DMS 273 treated with DMSO at 0.1 percent for 48 hours (cell line): ENCODE measurements at regions not wholly inside any gene's neighbourhood (a gene's known extent, or its start where the extent isn't known, plus 50 kb on each side); places are given as distances from the start of the nearest gene placed in this dataset.
"Not testable (repeated sequence)": the region's sequence is repeated elsewhere in the genome, so short reads cannot be mapped to it uniquely, and the experiment has no call there.

ENCODE experiments used
- DNase-seq: peaks from one replicate; lab custom pipeline; 2025; lab: John Stamatoyannopoulos, UW

DNA sequence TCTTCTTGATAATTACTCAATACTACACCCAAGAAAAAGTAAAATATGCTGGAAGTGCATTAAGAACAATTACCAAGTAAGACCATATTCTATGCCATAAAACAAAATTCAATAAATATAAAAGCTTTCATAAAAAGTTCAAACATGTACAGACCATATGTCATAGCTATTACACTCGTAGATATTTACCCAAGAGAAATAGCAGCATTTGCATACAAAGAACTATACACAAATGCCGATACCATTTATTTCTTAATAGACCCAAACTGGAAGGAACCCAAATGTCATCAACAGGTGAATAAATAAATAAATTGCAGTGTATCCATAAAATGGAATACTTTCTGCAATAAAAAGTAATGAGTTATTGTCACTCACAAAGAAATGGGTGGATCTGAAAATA is 78.3 kb upstream of the SLC16A7 start:
- DNase-seq: no peak

DNA sequence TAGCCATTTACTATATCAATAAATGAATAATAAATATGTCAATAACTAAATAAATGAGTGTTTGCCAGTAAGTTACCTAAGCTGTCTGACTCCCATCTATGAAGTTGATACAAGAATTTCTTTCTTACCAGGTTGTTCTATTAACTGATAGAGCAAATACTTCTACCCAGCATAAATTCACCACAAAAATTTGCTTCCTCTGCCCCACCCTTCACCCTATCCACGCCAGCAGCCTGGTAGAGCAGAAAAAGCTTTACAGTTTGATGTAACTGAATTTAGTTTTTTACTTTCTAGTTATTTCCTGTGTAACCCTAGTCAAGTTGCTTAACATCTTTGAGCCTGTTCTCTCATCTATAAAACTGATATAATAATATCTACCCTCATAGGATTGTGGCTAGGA is 94.9 kb upstream of the SLC16A7 start:
- no peak for DNase-seq

DNA sequence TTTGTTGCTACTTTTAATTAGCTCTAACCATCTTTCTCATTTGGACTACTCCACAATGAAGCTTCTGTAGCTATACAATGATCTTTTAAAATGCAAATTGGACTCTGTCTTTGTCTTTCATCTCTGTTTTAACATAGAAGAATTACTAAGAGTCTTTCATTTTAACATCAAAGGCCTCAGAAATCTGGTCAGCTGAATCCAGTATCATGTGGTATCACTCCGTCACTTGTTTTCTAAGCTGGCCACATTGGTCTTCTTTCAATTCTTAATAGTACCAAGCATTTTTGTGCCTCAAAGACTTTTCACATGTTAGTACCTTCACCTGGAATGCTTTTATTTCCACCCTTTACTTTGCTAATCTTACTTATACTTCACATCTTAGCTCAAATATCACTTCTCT is 95.5 kb upstream of the SLC16A7 start:
- DNase-seq: no peak

DNA sequence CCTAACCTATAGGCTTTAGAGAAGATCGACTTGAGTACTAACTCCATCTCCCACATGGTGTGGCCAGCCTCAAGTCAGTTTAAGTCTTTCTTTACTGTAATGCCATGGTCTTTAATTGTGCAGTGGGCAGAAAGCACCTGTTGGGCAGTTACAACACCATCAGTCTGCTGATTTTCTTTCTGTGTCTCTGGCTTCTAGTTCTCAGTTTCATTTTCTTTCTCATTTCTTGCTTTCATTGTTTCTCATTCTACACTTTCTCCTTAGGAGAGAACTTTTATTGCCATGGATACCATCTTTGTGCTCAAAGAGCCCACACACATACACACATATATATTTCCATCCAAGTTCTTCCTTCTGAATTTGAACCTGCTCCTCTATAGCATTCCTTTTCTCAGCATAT is 96.1 kb upstream of the SLC16A7 start:
- DNase-seq: no peak

DNA sequence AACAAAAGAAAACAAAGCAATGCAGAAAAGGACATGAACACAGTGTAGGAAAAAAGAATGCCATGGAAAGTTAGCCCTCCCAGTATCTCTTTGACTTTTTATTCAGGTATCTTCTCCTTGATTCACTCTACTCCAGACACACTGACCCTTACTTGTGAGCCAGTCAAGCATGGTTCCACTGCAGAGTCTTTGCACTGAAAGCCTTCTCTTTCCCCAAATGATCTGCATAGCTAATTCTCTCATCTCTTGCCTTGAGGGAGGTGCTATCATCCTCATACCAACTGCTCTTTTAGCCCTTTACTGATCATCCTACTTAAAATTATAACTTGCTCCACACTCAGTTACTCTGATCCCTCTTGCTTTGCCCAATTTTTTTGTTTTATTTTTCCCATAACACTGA is 101.2 kb upstream of the SLC16A7 start:
- DNase-seq: no peak

DNA sequence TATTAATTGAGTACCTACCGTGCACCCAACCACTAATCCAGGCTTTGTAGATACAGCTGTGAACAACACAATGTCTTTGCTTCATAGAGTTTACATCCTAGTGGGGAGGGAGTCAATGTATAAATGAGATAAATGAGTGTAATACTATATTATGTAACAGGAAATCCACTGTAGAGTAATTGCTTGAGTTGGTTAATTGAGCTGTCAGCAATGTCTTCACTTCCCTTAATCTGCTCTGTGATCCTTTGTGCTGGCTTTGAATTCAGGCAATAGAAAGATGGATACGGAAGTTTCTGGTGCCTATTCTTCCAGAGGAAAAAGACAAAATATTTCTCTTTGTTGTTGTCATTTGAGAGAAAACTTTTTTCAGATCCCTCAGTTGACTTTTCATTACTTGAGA is 104.0 kb upstream of the SLC16A7 start:
- DNase-seq: no peak

DNA sequence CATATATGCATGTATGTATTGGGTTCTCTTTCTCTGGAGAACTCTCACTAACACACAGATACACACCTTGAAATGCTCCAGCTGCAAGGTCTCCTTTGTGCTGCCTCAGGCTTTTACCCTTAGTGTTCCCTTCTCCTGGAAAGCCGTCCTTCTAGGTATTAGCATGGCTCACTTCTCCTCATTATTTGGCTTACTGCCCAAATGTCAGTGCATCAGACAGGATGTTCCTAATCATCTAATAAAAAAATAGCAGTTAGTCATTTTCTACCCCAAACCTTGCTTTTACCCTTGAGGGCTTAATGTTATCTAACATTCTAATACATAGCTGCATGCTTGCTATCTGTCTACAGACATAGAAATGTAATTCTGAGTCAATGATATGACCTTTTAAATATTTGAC is 109.0 kb upstream of the SLC16A7 start:
- DNase-seq: no peak

DNA sequence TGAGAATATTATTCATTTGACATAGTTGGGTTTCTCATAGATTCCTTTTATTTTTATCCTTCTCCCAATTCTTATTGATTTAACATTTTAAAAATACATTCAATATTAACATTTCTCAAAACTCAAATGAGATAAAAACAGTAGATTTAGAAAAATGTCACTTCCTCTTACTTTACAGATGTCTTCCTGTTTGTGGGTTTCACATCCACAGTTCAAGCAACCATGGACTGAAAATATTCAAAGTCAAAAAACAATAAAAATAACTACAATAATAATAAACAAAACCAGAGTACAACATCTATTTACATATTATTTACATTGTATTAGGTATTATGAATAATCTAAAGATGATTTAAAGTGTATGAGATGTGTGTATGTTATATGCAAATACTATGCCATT is 111.3 kb upstream of the SLC16A7 start:
- no peak for DNase-seq

DNA sequence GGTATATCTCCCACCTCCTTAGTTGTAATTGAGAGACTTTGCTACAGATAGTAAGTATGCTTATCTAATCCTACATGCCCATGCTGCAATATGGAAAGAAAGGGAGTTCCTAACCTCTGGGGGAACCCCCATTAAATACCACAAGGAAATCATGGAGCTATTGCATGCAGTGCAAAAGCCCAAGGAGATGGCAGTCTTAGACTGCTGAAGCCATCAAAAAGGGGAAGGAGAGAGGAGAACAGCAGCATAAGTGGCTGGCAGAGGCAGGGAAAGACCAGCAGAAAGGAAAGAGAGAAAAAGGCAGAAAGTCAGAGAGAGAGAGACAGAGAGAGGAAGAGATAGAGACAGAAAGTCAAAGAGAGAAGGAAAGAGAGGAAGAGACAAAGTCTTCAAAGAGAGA is 121.6 kb upstream of the SLC16A7 start:
- DNase-seq: not testable (repeated sequence)

DNA sequence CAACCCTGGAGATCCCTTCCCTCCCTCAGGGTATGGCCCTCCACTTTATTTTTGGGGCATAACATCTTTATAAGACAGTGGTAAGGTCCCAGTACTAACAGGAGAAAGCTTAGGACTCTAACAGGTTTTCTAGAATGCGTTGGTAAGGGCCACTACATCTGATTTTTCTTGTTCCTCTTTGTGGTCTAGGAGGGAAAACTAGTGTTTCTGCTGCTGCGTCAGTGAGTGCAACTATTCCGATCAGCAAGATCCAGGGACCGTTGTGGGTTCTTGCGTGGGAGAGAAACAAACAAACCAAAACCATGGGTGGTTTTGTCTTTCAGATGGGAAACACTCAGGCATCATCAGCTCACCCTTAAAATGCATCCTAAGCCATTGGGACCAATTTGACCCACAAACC is 123.6 kb upstream of the SLC16A7 start:
- DNase-seq: no peak

DNA sequence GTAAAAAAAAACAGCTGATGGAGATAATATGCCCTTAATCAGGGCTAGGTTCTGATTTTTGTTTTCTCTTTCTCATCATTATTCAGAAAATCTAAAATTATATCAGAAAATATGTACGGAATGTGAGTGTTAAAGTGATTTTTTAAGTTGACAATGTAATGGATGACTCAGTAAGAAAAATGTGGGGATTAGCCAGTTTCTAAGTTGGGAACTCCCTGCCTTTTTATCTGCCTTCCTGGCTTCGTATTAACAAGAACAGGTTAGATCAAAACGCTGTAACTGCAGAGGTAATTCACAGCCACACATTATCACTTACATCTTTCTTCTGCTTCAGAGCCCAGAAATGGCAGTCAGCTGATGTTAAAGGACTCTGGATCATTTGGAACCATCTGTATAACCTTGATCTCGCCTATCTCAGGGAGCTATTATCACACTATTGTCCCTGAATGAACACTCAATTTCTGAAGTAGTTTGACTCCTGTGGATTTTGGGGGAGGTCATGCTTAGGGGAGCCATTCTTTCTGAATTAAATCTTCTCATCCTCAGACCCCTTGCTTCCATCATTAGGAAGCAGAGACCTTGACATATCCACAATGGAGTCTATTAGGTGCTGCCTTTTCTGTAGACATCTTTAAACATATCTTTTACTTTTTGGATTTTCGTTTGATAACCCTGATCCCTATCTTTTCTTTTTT is 135.7 kb upstream of the SLC16A7 start:
- DNase-seq: no peak

DNA sequence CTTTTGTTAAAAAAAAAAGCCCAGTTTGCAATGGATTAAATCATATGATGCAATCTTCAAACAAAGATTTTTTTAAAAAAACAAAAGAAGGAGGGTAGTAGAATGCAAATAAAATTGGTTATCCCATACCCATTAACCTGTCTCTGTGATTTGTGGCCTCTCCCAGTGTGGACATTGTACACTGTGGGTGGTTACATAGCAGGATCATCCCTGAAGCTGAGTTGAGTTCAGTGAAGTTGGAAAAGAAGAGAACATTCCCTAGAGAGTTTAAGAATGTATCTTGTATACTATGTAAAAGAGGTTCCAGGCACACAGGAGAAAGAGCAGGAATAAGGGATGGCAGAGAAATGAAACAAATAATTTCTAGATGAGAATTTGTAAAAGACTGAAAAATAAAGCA is 142.4 kb upstream of the SLC16A7 start:
- no peak for DNase-seq

DNA sequence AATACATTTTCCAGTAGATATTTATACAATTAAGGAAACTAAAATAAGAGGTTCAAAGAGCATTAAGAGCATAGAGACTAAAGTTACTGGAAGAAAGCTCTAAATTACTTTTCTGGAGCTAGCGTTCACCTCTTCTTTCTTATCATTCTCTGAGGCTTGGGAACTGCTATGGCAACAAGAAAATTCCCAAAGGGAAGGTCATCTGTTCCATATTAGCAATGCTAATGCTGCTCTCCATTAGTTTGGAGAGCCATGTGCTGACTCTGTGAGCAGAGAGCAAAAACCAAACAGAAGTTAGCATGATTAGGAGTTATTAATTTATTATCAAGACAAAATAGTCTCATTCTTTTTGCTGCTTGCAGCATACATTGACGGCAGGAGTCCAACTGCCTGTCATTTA is 143.1 kb upstream of the SLC16A7 start:
- DNase-seq: peak; percentile 8

DNA sequence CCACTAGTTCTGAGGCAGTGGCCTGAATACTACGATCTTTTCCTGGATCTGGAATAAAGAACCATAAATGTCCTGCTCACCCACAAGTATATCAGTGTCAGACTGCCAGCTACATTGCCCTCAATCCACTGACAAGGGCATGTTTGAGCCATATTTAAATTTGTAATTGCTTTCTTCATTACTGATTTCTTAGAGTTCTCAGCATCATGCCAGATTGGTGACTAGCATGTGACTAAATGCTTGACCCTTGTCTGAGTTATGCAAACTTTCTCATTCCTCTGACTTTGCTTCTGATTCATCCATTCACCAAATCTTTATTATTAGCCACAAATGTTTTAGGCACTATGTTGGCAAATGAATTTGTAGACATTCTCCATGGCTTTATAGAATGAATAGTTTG is 143.6 kb upstream of the SLC16A7 start:
- DNase-seq: no peak

DNA sequence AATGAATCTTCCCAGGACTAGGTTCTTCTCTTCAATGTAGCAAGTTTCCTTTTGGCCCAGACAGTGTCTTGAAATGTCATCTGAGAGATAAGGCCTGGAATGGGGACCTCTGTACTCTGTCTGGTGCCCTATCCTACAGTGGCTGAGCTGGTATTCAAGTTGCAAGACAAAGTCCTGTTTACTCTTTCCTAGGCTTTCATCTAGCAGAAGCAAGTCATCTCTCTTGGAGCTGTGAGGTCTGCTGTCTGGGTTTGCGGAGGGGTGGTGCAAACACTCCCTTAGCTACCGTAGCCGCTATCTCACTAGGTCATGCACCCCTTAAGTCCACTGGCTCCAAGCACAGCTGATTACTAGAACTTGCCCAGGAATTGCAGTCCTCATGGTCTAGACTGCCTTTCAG is 149.7 kb upstream of the SLC16A7 start:
- DNase-seq: no peak

DNA sequence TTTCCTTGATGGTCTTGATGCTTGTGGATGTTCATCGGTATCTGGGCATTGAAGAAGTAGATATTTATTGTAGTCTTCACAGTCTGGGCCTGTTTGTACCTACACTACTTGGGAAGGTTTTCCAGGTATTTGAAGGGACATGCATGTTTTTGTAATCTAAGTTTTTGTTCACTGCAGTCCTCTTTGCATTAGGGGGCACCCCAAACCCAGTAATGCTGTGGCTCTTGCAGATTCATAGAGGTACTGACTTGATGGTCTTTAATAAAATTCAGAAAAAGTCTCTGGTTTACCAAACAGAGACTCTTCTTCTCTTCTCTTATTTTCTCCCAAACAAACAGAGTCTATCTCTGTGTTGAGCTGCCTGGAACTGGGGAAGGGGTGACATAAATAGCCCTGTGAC is 150.9 kb upstream of the SLC16A7 start:
- DNase-seq: no peak

DNA sequence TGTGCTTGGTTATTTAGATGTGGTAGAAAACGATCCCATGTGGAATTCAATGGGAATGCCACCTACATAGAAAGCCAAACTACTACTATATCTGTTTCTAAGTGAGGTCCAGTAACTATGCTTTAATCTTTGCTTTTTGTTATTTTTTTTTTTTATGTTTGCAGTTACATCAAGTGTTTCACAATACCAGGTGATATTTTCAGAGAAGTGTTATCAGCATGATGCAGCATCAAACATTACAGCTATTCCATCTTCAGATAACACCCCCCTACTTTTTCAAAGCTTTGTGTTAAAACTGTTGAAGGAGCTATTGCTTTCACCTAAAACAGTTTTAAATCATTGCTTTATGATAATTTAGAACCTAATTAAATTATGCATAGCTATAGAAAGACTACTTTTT is 163.8 kb upstream of the SLC16A7 start:
- DNase-seq: no peak

DNA sequence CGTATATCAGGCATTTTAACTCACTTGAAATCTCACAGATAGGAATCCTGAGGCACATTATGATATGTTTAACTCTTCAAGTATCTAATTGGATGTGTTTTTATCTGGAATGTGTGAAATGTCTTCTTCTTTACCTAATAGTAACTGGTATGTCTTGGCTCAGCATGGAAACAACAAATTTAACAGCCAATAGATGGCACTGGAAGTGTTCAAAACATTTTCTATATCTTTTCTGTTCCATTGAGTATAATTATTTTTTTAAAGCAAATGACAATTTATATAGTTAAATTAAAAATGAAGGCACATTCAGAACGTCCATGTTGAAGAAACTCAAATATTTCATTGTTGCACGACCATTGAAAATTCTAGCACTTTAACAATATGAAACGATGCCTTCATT is 164.6 kb upstream of the SLC16A7 start:
- no peak for DNase-seq

DNA sequence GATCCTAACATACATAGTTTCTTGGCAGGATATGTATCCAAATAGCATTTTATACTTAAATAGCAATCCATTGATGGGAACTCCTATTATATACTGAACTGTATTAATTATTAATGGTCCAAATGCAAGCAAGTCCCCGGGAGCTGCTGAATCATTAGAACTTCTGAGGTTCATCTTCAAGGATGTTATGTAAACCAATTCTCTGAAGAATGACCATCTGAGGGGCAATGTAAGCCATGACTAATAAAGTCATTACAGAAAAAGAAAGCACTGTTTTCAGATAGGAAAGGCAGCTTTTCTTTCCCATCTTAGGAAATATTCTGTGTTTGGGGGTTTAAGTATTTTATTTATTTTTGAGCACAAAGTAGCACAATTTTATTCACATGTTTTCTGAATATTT is 166.1 kb upstream of the SLC16A7 start:
- no peak for DNase-seq

DNA sequence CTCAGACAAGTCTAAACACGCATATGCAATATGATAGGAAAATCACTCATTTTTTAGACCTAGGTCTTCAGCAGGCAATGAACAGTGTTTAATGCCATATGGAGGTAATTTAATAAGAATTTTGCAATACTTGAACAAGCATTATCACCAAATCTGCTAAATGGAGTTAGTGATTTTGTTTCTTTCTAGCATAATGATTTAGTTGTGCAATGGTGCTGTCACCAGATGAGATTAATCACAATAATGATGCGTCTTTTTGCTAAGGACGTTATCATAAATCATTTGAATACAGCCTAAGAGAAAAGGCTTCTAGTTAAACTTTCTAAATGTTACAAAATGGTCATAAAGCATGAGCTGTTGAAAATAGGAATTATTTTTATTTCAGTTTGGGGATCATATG is 170.0 kb upstream of the SLC16A7 start:
- no peak for DNase-seq

DNA sequence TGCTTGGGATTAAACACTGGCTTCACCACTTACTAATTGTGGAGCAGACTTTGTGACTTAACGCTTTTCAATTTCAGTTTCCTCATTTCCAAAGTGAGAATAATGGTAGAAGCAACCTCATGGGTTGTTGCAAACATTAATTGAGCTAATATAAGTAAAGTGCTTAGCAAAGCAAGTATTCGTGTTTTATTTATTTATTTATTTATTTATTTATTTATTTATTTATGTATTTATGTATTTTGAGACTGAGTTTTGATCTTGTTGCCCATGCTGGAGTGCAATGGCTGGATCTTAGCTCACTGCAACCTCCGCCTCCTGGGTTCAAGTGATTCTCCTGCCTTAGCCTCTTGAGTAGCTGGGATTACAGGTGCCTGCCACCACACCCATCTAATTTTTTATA is 171.2 kb upstream of the SLC16A7 start:
- not testable (repeated sequence) for DNase-seq

DNA sequence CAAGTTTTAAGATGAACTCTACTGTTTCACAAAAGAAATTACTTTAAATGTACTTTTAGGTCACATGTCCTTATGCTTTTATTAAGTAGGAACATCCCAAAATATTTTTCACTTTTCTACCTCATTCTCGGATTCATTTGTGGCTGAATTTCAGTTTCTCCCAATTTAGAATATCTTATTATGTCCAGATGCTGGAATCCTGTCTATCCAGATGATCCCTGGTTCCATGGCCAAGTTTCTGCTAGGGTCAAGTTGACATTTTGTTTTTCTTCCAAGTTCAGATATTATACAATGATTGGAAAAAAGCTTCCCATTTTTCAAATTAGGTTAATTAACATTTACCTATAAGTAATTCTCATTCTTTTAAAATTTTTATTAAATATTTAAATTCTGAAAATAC is 181.8 kb upstream of the SLC16A7 start:
- no peak for DNase-seq

DNA sequence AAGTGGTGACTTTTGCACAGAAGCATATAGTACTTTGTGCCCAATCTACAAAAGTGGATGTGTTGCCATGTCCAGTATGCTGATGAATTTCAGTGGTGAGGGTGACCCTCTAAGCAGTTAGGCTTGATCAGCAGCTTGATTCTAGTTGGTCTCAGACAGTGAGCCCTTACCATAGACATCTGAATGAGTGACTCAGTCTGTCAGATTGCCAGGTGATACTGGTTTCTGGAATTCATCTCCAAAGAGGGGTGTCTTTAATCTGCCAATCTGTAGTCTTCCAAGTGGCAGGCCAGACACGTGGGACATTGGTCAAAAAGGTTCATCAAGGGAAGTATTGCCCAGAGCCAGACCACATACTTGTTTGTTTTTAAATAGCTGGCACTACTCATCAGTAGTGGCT is 187.4 kb upstream of the SLC16A7 start:
- no peak for DNase-seq

DNA sequence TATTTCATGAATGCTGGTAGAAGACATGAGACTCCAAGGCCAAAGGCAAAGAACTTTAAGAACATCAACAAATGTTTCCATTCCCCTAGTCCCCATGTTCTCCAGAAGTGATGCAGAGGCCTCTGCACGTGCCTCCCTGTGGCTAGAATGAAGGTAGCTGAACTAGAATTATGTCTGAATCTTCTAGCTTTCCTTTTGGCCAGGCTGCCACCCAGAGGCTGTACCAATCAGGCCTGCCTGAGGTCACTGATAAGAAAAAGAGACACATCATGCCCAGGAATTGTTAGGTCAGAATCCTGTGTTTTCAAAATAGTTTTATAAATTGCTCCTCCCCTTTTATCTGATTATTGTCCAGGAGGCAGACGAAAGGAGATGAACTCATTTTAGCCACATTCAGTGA is 188.0 kb upstream of the SLC16A7 start:
- DNase-seq: no peak

DNA sequence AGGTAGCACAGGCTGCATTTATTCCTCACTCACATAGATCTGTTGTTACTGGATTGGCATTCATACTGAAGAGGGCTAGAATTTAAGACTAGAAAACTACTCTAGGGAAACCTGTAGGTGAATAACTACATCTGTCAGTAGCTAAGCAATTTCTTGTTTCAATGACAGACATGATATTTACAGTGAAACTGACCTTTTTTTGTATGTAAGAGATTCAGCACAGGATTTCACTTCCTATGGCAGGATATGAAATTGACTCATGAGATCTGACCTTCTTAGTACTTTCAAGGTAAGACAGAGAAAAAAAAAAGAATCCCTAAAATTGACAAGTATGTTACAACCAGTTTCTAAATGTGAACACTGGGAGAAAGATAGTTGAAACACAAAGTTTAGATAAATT is 189.8 kb upstream of the SLC16A7 start:
- no peak for DNase-seq
